Uterus (tissue), 3 donors: ENCODE measurements at regions not wholly inside any gene's neighbourhood (a gene's known extent, or its start where the extent isn't known, plus 50 kb on each side); places are given as distances from the start of the nearest gene placed in this dataset.

Source experiments
- DNase-seq, 2 donors: peaks; one replicate each; pipeline ENCODE4 v3.0.0-alpha.2; 2019 to 2020
- H3K27ac ChIP-seq, 2 donors: fragments of 200-600 bp; sonication (generic); 1 replicate in 1 of 2; 2 replicates in 1 of 2; pipeline ENCODE4 v1.5.1; 2016 to 2018
- H3K27me3 ChIP-seq, 2 donors: fragments of 200-600 bp; sonication (generic); one replicate each; pipeline ENCODE4 v1.5.1; 2018 to 2019; ENCODE audit warnings: control low read depth in 1 of 2
- H3K36me3 ChIP-seq, 2 donors: fragments of 200-600 bp; sonication (generic); one replicate each; pipeline ENCODE4 v1.5.1; 2019; ENCODE audit warnings: control low read depth in 1 of 2
- H3K4me1 ChIP-seq, 2 donors: fragments of 200-600 bp; sonication (generic); one replicate each; pipeline ENCODE4 v1.5.1; 2018 to 2019; ENCODE audit warnings: control low read depth in 1 of 2
- H3K4me3 ChIP-seq, 2 donors: fragments of 200-600 bp; sonication (generic); 1 replicate in 1 of 2; 2 replicates in 1 of 2; pipeline ENCODE4 v1.5.1; 2018 to 2019; ENCODE audit warnings: mild to moderate bottlenecking in 1 of 2
- H3K9me3 ChIP-seq, 2 donors: fragments of 200-600 bp; sonication (generic); one replicate each; pipeline ENCODE4 v1.5.1; 2019; ENCODE audit warnings: control low read depth in 1 of 2
- CTCF ChIP-seq, 4 experiments: fragments of 200-600 bp in 2 of 4; fragments of 450-650 bp in 2 of 4; sonication (generic) in 2 of 4; IDR thresholded peaks; one replicate each; pipeline ENCODE4 v1.5.1; 2016 to 2019; ENCODE audit warnings: antibody characterized with exemption in 4 of 4, mild to moderate bottlenecking in 2 of 4, moderate library complexity in 1 of 4
- POLR2A ChIP-seq, 2 donors: fragments of 450-650 bp; IDR thresholded peaks; one replicate each; pipeline ENCODE4 v1.6.1; 2016; ENCODE audit warnings: antibody characterized with exemption in 2 of 2, mild to moderate bottlenecking in 1 of 2, moderate library complexity in 1 of 2
- intact Hi-C: fragments of 100-400 bp; cut with DNase I; formaldehyde crosslinking; loops from one replicate; pipeline ENCODE4 v1.15.1; 2023; ENCODE audit warnings: low total_unique reads
- donor health status: DM: yes; HTN: yes; CAD: no.

GRCh38 chr1:182189535-182190066 is 128.1 kb upstream of the ZNF648 start:
- no peaks in the 10 kb centered on the region for H3K4me1 ChIP-seq
- DNase-seq, result no peak
- intact Hi-C loops, result no loop called here
- H3K9me3 ChIP-seq, result no peaks in the 10 kb centered on the region
- H3K36me3 ChIP-seq, result no peaks in the 10 kb centered on the region
- H3K27ac ChIP-seq, result no peak overlapping the region
- no peaks in the 10 kb centered on the region for H3K27me3 ChIP-seq
- no peak overlapping the region for H3K4me3 ChIP-seq
- TF ChIP-seq POLR2A (IDR thresholded peaks at IDR 0.05), result no peak
- TF ChIP-seq CTCF (IDR thresholded peaks at IDR 0.05), result no peak

- Histone ChIP-seq H3K36me3 (no peaks in the 10 kb centered on the region), H3K27ac (no peak overlapping the region), H3K4me1 (no peaks in the 10 kb centered on the region), H3K27me3 (no peaks in the 10 kb centered on the region), H3K4me3 (no peak overlapping the region), H3K9me3 (no peaks in the 10 kb centered on the region)
- no peak for DNase-seq
- TF ChIP-seq POLR2A (IDR thresholded peaks at IDR 0.05) (no peak), CTCF (IDR thresholded peaks at IDR 0.05) (no peak)
- intact Hi-C loops, result no loop called here
Measured at GRCh38 chr1:182186757-182187146, 125.2 kb upstream of the ZNF648 start.

GRCh38 chr1:182185842-182186756 is 124.6 kb upstream of the ZNF648 start:
- H3K27me3 ChIP-seq, result no peaks in the 10 kb centered on the region
- no peaks in the 10 kb centered on the region for H3K36me3 ChIP-seq
- H3K9me3 ChIP-seq, result no peaks in the 10 kb centered on the region
- no peak overlapping the region for H3K4me3 ChIP-seq
- no peak overlapping the region for H3K27ac ChIP-seq
- intact Hi-C loops, result no loop called here
- H3K4me1 ChIP-seq, result no peaks in the 10 kb centered on the region
- TF ChIP-seq POLR2A (IDR thresholded peaks at IDR 0.05) (no peak), CTCF (IDR thresholded peaks at IDR 0.05) (no peak)
- no peak for DNase-seq

GRCh38 chr1:182185136-182185535 is 123.6 kb upstream of the ZNF648 start:
- H3K9me3 ChIP-seq, result no peaks in the 10 kb centered on the region
- no peak overlapping the region for H3K4me3 ChIP-seq
- H3K4me1 ChIP-seq, result no peaks in the 10 kb centered on the region
- H3K27ac ChIP-seq, result no peak overlapping the region
- no peaks in the 10 kb centered on the region for H3K36me3 ChIP-seq
- H3K27me3 ChIP-seq, result no peaks in the 10 kb centered on the region
- intact Hi-C loops, result no loop called here
- DNase-seq, result no peak
- TF ChIP-seq CTCF (IDR thresholded peaks at IDR 0.05) (no peak), POLR2A (IDR thresholded peaks at IDR 0.05) (no peak)

- no peak overlapping the region for H3K4me3 ChIP-seq
- TF ChIP-seq CTCF (IDR thresholded peaks at IDR 0.05) (no peak), POLR2A (IDR thresholded peaks at IDR 0.05) (no peak)
- H3K4me1 ChIP-seq, result no peaks in the 10 kb centered on the region
- no peaks in the 10 kb centered on the region for H3K9me3 ChIP-seq
- no peak for DNase-seq
- no peaks in the 10 kb centered on the region for H3K27me3 ChIP-seq
- no peaks in the 10 kb centered on the region for H3K36me3 ChIP-seq
- intact Hi-C loops, result no loop called here
- H3K27ac ChIP-seq, result no peak overlapping the region
Measured at GRCh38 chr1:182183606-182184005, 122.1 kb upstream of the ZNF648 start.
